KG1 (cell line): ENCODE measurements at regions not wholly inside any gene's neighbourhood (a gene's known extent, or its start where the extent isn't known, plus 50 kb on each side); places are given as distances from the start of the nearest gene placed in this dataset.

Source experiments
- DNase-seq: peaks from one replicate; lab custom pipeline; 2025; lab: John Stamatoyannopoulos, UW

DNA sequence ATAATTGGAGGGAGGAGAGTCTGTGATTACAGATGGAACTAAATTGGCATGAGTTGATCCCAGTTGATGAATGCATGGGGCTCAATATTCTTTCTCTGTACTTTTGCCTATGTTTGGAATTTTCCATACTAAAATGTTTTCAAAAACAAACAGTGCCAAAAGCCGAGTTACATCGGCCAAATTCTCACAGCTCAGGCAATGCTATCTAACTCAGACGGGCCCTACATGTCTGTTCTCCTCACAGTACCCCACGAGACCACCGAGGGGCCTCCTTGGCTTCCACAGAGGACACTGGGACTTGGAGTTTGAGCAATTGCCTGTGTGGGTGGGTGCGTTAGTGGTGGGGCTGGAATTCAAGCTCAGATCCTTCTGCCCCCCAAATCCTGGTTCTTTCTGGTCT lies 413.2 kb downstream of the CDH26 start:
- no peak for DNase-seq

DNA sequence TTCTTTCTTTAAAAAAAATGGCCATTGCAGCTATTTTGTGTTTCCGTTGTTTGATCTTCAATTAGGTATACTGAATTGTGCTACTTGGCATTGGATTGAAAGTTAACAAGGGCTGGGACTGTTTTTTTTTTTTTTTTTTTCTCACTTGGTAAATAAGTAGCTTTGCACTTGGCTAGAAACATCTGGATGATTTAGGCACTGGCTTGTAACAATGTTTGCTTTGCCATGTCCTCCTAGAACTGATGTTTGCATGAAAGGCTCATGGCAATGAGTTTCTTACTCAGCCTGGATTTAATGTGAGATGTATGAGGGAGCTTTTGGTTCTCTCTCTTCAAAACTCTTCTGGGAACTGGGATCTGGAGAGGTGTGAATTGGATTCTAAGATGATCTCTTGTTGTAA lies 414.1 kb downstream of the CDH26 start:
- DNase-seq = no peak

DNA sequence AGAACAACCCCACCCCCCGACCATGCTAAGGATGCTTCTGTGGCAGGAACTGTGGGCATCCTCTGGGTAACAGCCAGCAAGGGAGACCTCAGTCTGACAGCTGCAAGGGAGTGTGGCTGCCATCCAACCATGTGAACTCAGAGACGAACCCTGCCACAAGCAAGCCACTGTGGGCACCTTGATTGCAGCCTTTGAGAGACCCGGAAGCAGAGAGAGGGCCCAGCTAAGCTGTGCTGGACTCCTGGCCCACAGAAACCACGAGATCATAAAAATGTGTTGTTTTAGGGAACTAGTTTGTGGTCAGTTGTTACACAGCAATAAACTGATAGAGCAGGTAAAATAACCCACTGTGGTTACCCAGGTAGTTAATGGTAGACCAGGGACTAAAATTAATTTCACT lies 414.6 kb downstream of the CDH26 start:
- DNase-seq = no peak

DNA sequence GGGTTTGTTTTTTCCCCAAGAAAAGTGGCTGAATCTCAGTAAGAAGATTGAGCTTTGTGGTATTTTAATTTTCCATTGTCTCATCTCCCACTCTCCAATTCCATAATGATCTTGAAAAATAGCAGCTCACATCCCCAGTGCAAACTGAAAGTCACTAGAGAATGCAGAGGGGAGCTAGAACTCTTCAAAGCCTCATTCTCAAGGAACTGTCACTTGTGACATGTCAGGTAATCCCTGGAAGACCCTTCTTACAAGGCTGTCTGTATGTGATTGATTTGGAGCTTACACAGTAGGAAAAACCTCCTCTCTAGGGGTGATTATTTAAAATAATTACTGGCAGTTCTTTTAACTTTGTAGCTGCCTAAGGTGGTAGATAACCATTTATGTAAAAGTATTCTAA lies 420.4 kb downstream of the CDH26 start:
- no peak for DNase-seq

DNA sequence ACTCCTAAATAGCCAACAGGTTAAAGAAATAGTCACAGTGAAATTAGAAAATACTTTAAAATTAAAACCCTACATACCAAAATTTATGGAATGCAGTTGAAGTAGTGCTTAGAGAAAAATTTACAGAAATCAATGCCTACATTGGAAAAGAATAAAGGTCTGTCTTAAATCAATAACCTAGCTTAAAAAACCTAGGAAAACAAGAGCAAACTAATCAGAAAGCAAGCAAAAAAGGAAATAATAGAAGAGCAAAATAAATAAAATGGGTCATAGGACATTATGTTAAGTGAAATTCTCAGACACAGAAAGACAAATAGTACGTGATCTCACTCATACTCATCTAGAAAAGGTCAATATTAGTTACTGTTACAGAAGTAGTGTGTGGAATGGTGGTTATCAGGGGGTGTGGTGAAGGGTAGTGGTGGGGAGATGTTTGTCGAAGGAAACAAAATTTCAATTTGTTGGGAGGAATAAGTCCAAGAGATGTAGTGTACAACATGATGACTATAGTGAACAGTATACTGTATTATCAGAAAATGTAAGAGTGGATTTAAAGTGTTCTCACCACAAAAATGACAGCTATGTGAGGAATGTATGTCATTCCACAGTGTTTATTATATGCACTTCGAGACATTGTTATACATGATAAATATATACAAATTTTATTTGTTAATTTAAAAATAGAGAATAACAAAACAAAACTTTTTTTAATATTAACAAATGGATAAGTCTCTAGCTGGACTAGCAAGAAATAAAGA lies 423.6 kb downstream of the CDH26 start:
- DNase-seq = no peak

DNA sequence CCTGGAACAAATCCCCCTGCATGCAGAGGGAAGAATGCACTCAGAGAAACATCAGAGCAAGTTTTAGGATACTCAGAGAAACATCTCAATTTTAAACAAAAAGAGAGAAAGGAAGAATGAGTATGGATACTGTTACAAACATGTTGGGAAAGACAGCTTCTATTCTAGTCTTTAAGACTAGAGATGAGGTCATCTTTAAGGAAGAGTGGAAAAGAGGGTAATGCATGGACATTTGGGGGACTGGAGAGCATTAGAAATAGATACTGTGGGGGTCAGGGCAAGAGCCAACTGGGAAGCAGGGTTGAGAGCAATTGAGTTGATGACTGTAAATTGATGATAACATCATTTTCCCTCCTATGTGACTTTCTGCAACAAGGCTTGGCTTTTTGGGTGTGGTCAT lies 431.2 kb downstream of the CDH26 start:
- no peak for DNase-seq

DNA sequence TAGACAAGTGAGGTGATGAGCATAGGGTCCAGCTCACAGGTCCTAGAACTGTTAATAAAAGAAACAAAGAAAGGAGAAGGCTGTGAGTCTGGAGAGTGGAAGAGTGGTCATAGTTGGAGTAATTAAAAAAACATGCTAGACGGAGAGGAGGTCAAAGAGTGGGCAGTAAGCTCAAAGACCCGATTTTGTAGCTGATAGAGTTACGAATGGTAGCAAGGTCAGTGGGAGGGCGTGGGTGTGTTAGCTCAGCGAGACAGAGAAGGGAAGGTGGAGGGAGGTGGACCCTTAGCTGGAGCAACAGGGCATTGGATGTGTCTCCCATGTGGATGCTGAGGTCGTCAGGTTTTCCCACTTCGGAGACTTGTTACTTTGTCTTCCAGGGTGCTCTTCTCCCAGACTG lies 431.7 kb downstream of the CDH26 start:
- no peak for DNase-seq

DNA sequence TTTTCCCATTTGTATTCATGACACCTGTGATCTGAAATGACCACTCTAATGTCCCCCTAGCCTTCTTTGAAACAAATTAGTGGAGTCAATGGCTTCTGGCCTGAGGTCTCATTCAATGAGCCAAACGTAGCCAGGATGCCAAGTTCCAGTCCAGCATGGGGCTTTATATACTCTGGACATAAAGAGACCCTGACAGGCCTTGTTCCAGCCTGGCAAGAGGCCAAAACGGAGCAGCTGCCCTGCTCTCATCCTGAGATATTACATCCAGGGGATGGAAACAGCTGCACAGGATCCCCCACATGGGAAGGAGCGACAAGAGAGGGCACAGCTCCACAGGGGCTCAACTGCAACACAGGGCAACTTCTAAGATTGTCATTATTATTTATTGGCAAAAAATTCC lies 437.8 kb downstream of the CDH26 start:
- DNase-seq = no peak

DNA sequence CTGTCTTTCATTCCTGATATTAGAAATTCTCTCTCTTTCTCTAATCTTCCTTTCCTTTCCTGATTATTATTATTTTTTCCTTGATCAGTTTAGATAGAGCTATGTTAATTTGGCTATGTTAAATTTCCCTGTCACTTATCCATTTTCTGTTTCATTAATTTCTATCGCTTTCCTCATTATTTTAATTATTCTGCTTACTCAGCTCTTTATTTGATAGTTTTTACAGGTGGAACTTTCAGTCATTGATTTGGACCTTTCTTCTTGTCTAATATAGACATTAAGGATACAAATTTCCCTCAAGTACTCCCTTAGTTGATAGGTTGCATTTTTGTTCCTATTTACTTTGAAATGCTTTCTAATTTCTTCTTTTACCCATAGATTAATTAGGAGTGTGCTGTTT lies 442.3 kb downstream of the CDH26 start:
- DNase-seq = no peak

DNA sequence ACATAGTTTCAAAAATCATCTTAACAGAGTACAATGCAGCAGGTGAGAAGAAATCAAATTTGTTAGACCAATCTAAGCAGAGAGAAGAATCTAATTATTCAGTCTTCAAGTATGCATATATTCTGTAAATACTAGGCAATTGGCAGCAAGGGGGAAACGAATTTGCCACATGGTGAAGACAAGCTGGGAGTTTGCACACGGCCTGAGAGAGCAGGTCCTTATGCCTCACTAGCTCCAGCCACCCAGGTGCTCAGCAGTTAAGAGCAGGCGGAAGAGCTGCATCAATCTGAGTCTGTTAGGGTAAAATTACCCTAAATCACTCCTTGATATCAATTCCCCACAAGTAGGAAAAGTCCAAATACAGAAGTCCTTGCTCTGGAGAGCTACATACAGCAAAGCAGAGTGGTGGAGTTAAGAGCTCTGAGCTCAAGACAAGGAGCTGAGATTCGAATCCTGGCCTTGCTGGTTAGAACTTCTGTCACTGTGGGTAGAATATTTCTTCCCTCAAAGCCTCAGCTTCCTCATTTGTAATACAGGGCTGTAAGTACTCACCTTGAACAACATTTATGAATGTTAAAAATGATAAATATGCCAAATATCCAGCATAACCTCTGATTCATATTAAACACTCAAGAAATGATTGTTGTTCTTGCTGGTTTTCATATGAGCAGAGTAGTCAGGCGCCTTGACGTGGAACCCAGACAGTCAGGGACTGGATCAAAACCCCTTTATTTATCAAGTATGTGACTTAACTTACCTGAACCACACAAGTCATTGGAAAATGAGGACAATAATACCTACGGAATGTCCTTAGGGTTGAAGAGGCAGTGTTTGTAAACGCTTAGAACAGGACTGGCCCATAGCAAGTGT lies 444.2 kb downstream of the CDH26 start:
- no peak for DNase-seq

DNA sequence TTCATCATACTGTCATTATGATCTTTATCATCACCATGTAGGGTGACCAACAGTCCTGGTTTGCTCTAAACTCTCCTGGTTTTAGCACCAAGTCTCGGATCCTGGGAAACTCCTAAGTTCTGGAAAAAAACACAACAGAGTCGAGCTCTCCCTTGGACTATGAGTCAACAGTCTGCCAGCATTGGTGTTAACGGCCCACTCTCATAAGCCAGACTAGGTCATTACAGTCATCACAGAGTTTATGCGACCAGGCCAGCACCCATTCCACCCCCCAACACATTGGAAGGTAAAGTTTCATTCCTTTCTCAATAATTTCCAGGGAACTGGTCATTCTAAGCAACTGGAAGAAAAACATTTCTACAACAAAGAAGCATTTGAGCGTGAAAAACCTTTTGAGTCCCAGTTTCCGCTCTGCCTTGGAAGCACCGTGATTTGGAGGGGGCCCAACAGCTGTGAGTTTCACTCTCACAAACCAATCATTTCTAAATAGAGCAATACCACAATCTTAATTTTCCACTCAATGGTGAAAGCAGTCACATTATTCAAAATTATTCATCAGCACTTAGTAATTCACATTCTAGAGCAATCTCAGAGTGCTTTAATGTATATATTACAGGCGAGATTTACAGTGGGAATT lies 445.0 kb downstream of the CDH26 start:
- no peak for DNase-seq

DNA sequence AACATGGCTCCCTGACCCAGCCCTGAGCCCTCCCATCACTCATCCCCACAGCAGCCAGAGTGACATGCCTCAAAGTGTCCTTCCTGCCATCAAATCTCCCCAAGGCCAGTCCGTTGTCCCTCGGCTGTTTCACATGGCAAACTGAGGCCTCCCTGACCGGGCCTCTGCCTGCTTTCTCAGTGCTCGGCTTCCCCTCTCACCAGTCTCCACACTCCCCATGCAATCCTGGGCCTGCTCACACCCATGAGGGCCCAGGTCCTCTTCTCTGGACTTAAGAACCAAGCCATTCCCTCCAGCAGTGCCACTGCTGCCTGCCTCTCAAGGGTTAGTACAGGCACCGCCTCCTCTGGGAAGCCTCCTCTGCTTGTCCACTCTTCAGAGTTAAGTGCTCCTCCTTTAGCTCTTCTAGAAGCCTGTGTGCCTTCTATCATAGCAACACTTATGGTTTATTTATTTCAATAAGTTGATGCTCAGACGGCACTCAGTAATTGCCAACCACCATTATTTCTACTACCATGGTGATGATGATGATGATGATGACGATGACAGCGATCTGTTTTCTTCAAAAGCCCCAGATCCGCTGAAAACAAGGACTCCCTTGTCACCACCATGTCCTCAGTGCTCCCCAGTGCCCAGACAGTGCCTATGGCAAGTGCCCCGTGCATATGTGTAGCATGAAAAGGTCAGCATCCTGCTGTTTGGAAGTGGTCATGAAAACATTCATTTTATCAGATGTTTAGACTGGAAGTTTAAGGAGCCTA lies 449.0 kb downstream of the CDH26 start:
- DNase-seq = no peak

DNA sequence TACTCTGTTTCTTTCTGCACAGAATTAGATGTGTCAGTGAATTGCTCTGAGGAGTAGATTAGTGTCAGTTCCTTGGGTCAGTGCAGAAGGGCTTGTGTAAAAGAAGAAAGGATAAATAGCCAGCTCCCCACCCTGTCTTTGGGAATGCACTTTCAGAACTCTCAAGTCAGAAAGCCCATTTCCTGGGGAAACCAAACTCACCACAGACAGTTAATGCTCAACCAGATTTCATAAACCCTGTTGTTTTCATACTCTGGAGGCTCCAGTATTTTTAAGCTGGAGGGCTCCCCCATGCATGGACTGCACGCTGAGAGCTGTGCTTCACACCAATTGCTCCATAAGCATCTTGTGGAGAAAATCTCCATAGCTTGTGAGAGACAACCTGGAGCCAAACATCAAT lies 449.7 kb downstream of the CDH26 start:
- DNase-seq = no peak

DNA sequence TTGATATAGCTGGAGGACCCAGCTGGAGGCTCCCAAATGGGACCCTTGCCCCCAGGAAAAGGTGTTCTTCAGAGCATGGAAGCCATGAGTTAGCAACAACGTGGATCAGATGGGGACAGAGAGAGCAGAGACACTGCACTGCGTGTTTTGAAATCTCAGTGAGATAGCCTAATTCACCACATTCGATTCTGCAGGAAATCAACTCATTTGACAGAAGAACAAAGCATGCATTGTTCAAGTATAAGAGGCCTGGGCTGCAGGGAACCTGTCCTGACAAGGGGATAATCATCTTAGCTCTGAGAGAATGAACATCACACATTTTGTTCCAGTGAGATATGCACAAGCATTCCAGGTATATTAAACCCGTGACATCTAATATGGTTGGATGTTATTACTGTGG lies 450.2 kb downstream of the CDH26 start:
- no peak for DNase-seq

DNA sequence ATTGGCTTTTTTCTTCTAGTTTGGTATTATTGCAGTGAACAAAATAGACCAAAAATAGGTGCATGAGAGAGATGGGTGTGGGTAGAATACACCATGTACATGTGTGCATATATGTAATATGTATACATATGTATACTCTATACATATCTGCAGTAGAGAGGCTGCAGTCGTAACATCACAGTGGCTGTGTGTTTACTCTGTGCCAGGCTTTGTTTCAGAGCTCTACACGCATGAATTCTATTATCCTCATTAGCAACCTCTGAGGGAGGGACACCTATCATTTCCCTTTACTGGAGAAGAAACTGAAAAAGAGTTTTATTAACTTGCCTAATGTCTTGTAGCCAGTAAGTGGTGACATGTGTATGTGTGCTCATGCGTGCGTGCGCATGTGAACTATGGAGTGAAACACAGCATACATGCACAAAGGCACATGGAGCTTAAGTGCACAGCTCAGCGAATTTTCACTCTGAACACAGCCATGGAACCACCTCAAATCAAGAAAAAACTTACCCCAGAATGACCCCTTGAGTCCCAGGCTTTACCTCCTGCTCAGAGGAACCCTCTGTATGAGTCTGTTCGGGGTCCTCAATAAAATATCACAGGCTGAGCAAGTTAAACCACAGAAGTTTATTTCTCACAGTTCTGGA lies 452.5 kb downstream of the CDH26 start:
- no peak for DNase-seq

DNA sequence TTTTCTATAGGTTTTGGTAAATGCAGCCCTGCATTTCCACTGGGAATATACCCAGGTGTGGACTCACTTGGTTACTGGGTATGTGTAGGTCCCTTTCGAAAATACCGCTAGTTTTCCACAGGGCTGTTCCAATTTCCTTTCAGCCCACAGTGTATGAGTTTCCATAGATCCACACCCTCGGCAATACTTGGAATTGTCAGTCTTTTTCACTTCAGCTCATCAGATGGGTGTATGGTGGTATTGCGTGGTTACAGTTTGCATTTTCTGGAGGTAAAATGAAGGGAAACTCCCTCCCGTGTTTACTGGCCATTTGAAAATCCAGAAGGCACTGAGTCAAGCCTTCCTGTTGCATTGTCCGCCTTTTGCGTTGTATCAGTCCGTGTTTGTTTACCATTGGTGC lies 453.6 kb downstream of the CDH26 start:
- DNase-seq = no peak

DNA sequence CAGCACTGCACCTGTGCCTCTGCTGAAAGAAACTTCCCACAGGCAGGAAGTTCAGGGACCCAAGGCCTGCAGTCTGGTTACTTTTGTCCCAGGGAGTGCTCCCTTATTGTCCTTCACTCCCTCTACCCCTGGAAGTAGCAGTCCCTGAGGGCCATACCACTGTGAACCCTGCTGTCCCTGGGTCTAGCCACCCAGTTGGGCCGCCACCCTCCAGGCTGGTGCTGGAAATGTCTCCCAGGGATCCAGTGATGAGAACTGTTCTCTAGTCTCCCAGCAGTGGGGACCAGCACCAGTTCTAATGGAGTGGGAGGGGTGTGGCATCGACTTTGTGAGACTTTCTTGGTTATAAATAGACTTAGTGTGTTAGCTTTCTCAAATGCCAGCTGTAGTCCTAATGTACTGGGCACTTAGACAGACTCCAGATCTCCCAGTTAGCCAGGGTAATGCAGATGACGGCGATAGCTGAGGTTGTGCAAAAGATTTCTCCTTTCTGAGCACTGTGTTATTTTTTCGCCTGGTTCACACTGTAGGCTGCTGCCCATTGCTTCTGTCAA lies 462.5 kb downstream of the CDH26 start:
- no peak for DNase-seq

DNA sequence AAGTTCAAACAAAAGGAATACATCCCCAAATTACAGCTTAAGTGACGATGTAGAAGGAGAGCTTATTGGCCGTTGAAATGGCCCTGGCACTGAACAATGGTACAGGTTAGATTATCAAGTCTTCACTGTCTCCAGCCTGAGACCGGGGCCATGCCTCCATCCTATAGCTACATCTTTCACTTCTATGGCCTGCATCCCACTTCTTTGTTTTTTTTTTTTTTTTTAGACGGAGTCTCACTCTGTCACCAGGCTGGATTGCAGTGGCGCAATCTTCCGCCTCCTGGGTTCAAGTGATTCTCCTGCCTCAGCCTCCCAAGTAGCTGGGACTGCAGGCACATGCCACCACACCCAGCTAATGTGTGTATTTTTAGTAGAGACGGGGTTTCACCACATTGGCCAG lies 464.6 kb downstream of the CDH26 start:
- DNase-seq = no peak

DNA sequence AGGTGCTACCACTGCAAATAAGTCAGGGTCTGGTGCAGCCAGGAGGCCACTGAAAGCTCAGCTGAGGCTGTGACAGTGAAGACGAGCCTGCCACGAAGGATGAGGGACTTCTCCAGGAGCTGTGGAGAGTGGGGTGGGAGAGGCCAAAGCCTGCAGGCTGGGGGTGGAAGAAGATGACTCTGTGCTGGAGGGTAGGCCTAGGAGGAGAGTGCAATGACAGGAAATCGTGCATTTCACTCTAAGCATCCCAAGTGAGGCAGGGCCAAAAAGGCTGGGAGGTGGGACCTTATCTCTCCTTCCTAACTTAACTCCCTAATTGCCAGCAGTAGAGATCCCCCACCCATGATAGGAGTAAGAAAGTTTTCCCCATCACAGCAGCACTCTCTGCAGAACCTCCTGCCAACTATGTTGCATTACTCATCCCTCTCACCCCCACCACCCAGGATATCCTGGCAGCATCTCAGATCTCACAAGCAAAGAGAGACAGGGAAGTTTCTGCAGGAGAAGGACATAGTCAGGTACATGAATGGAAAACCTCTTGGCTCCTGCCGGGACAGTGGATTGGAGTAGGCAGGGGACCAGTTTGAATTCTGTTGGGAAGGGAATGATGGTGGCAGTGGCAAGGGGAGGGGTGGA lies 466.2 kb downstream of the CDH26 start:
- DNase-seq = no peak

DNA sequence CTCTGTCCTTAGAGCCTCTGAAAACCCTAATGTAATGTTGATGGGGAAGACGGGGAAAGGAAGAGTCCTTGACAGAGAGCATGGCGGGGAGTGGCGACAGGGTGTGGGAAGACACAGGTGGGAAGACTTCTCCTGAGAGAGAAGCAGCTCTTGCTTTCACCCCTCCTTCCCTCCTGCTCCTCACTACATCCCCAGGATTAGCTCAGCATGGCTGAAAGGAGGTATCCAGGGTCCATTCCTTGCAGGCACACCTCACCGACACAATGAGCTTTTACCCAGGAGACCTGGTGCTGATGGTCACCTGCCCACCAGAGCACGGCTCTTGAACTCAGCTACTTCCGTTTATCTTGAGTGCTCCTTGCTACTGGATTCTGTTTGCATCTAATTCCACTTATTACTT lies 469.3 kb downstream of the CDH26 start:
- no peak for DNase-seq

DNA sequence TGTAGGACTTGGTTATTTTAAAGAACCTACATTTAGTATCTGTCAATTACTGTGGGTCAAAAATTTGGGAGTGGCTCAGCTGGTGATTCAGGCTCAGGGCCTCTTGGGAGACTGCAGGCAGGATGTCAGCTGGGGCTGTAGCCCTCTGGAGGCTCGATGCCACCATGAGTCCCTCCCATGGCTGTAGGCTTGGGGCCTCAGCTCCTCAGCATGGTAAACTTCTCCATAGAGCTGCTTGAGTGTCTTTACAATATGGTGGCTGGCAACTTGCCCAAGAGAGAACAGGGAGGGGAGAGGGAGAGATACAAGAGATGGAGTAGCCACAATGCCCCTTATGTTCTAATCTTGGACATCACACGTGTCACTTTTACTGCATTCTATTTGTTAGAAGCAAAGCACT lies 470.4 kb downstream of the CDH26 start:
- no peak for DNase-seq
